CD4-positive, alpha-beta memory T cell (primary cell): ENCODE measurements at regions not wholly inside any gene's neighbourhood (a gene's known extent, or its start where the extent isn't known, plus 50 kb on each side); places are given as distances from the start of the nearest gene placed in this dataset.

Source experiments
- CTCF ChIA-PET: fragments of 350-600 bp; sonication (Branson Sonifier 250); formaldehyde crosslinking; loops from one replicate; lab custom pipeline; 2021; ENCODE audit warnings: inconsistent platforms; ENCODE audit not compliant: partially characterized antibody; lab: Charles Lee
- POLR2A ChIA-PET: fragments of 350-600 bp; sonication (Branson Sonifier 250); formaldehyde crosslinking; loops from one replicate; lab custom pipeline; 2021; ENCODE audit not compliant: partially characterized antibody; lab: Charles Lee
- DNase-seq, 5 donors: peaks; one replicate each; pipeline versions ENCODE4 v3.0.0 to v3.0.0-alpha.2; 2020 to 2022; ENCODE audit warnings: mixed read lengths in 1 of 5
- H3K27ac ChIP-seq: one replicate; pipeline ENCODE4 v1.7.0; 2013; ENCODE audit warnings: low read depth, low read length
- H3K27me3 ChIP-seq: 2 replicates; pipeline ENCODE4 v1.7.0; 2013; ENCODE audit warnings: mild to moderate bottlenecking, low read length, moderate library complexity; ENCODE audit not compliant: insufficient read depth
- H3K36me3 ChIP-seq: 2 replicates; pipeline ENCODE4 v1.7.0; 2013; ENCODE audit warnings: mild to moderate bottlenecking, low read length, moderate library complexity; ENCODE audit not compliant: insufficient read depth
- H3K4me1 ChIP-seq: 2 replicates; pipeline ENCODE4 v1.7.0; 2013; ENCODE audit warnings: mild to moderate bottlenecking, low read length, moderate library complexity; ENCODE audit not compliant: insufficient read depth
- H3K4me3 ChIP-seq, 2 donors: one replicate each; pipeline ENCODE4 v1.7.0; 2013; ENCODE audit warnings: low read length in 2 of 2, mild to moderate bottlenecking in 1 of 2
- H3K9me3 ChIP-seq, 2 donors: one replicate each; pipeline ENCODE4 v1.7.0; 2013; ENCODE audit warnings: low read length in 2 of 2, control low read depth in 1 of 2; ENCODE audit not compliant: control insufficient read depth in 1 of 2
- H3K27ac Mint-ChIP-seq, 7 donors: one replicate each; pipeline ENCODE4 v1.8.0; 2020 to 2021; ENCODE audit warnings: mixed read lengths in 7 of 7, mild to moderate bottlenecking in 6 of 7, inconsistent platforms in 3 of 7, moderate library complexity in 3 of 7
- H3K27me3 Mint-ChIP-seq, 2 donors: one replicate each; pipeline ENCODE4 v1.8.0; 2020 to 2021; ENCODE audit warnings: mixed read lengths in 2 of 2
- H3K36me3 Mint-ChIP-seq, 2 donors: one replicate each; pipeline ENCODE4 v1.8.0; 2020 to 2021; ENCODE audit warnings: mixed read lengths in 2 of 2, inconsistent platforms in 1 of 2, mild to moderate bottlenecking in 1 of 2
- H3K4me1 Mint-ChIP-seq, 4 donors: one replicate each; pipeline ENCODE4 v1.8.0; 2020 to 2021; ENCODE audit warnings: mixed read lengths in 4 of 4, mild to moderate bottlenecking in 1 of 4
- H3K4me3 Mint-ChIP-seq, 8 donors: one replicate each; pipeline ENCODE4 v1.8.0; 2020 to 2021; ENCODE audit warnings: mixed read lengths in 8 of 8, mild to moderate bottlenecking in 7 of 8, moderate library complexity in 6 of 8, inconsistent platforms in 3 of 8
- H3K9me3 Mint-ChIP-seq, 8 donors: one replicate each; pipeline ENCODE4 v1.8.0; 2020 to 2021; ENCODE audit warnings: mixed read lengths in 8 of 8, mild to moderate bottlenecking in 5 of 8, inconsistent platforms in 3 of 8, moderate library complexity in 1 of 8
- intact Hi-C: fragments of 100-400 bp; cut with micrococcal nuclease; formaldehyde crosslinking; loops from one replicate; pipeline ENCODE4 v1.15.1; 2023

GRCh38 chr4:11685481-11685880 lies 256.8 kb upstream of the HS3ST1 start:
- no peaks in the 10 kb centered on the region for H3K27me3 ChIP-seq
- POLR2A ChIA-PET: no interaction called here
- no peak overlapping the region for H3K27ac Mint-ChIP-seq

GRCh38 chr4:11675051-11675800 lies 246.5 kb upstream of the HS3ST1 start:
- H3K27me3 Mint-ChIP-seq: peaks cover 0 to 3% of the 10 kb centered on the region in 2 donors
- ChIA-PET POLR2A (no interaction called here), CTCF (no interaction called here)
- H3K4me1 Mint-ChIP-seq: no peaks in the 10 kb centered on the region
- Histone ChIP-seq H3K4me3 (no peak overlapping the region), H3K9me3 (no peaks in the 10 kb centered on the region), H3K4me1 (no peaks in the 10 kb centered on the region), H3K27ac (no peak overlapping the region), H3K36me3 (no peaks in the 10 kb centered on the region), H3K27me3 (no peaks in the 10 kb centered on the region)
- intact Hi-C loops: no loop called here
- no peak for DNase-seq
- H3K36me3 Mint-ChIP-seq: no peaks in the 10 kb centered on the region
- H3K4me3 Mint-ChIP-seq: no peak overlapping the region
- no peaks in the 10 kb centered on the region for H3K9me3 Mint-ChIP-seq
- H3K27ac Mint-ChIP-seq: no peak overlapping the region

More at GRCh38 chr4:11685481-11685880, 256.8 kb upstream of the HS3ST1 start:
- H3K9me3 ChIP-seq: no peaks in the 10 kb centered on the region
- DNase-seq: no peak
- no peaks in the 10 kb centered on the region for H3K36me3 ChIP-seq
- Mint-ChIP-seq H3K27me3 (peaks cover 2 to 4% of the 10 kb centered on the region in 2 donors), H3K4me3 (no peak overlapping the region), H3K4me1 (no peaks in the 10 kb centered on the region), H3K9me3 (no peaks in the 10 kb centered on the region), H3K36me3 (no peaks in the 10 kb centered on the region)
- intact Hi-C loops: no loop called here
- CTCF ChIA-PET: no interaction called here
- no peaks in the 10 kb centered on the region for H3K4me1 ChIP-seq
- H3K27ac ChIP-seq: no peak overlapping the region
- H3K4me3 ChIP-seq: no peak overlapping the region

GRCh38 chr4:11670304-11670703 lies 241.6 kb upstream of the HS3ST1 start:
- H3K9me3 Mint-ChIP-seq: no peaks in the 10 kb centered on the region
- no peak for DNase-seq
- H3K9me3 ChIP-seq: no peaks in the 10 kb centered on the region
- intact Hi-C loops: no loop called here
- H3K4me1 ChIP-seq: no peaks in the 10 kb centered on the region
- no peaks in the 10 kb centered on the region for H3K4me1 Mint-ChIP-seq
- ChIA-PET POLR2A (no interaction called here), CTCF (interaction anchor here (0.6 kb wide), 1 partner anchor 8 kb away, joined by 3 read pairs; no protein-coding TSS in a partner anchor)
- no peak overlapping the region for H3K27ac ChIP-seq
- H3K27me3 ChIP-seq: no peaks in the 10 kb centered on the region
- no peaks in the 10 kb centered on the region for H3K27me3 Mint-ChIP-seq
- no peak overlapping the region for H3K4me3 Mint-ChIP-seq
- H3K4me3 ChIP-seq: no peak overlapping the region
- H3K36me3 Mint-ChIP-seq: no peaks in the 10 kb centered on the region
- H3K36me3 ChIP-seq: no peaks in the 10 kb centered on the region
- no peak overlapping the region for H3K27ac Mint-ChIP-seq

- H3K36me3 Mint-ChIP-seq: no peaks in the 10 kb centered on the region
- CTCF ChIA-PET: no interaction called here
- no peak overlapping the region for H3K27ac ChIP-seq
- no peaks in the 10 kb centered on the region for H3K27me3 ChIP-seq
- H3K4me3 Mint-ChIP-seq: no peak overlapping the region
- POLR2A ChIA-PET: no interaction called here
- no peaks in the 10 kb centered on the region for H3K9me3 Mint-ChIP-seq
- no peaks in the 10 kb centered on the region for H3K9me3 ChIP-seq
- no peak overlapping the region for H3K4me3 ChIP-seq
- no peak for DNase-seq
- no peaks in the 10 kb centered on the region for H3K4me1 Mint-ChIP-seq
- H3K4me1 ChIP-seq: no peaks in the 10 kb centered on the region
- H3K27me3 Mint-ChIP-seq: no peaks in the 10 kb centered on the region
- H3K27ac Mint-ChIP-seq: no peak overlapping the region
- intact Hi-C loops: no loop called here
- H3K36me3 ChIP-seq: no peaks in the 10 kb centered on the region
Measured at GRCh38 chr4:11669156-11669555, 240.5 kb upstream of the HS3ST1 start.

GRCh38 chr4:11663114-11663513 lies 234.4 kb upstream of the HS3ST1 start:
- Mint-ChIP-seq H3K4me3 (no peak overlapping the region), H3K4me1 (no peaks in the 10 kb centered on the region), H3K27me3 (no peaks in the 10 kb centered on the region), H3K9me3 (peaks cover 0 to 1% (median 0%) of the 10 kb centered on the region in 8 donors), H3K36me3 (no peaks in the 10 kb centered on the region), H3K27ac (no peak overlapping the region)
- H3K27ac ChIP-seq: no peak overlapping the region
- DNase-seq: no peak
- no peaks in the 10 kb centered on the region for H3K9me3 ChIP-seq
- H3K4me1 ChIP-seq: no peaks in the 10 kb centered on the region
- intact Hi-C loops: no loop called here
- H3K27me3 ChIP-seq: no peaks in the 10 kb centered on the region
- POLR2A ChIA-PET: no interaction called here
- CTCF ChIA-PET: no interaction called here
- H3K4me3 ChIP-seq: no peak overlapping the region
- H3K36me3 ChIP-seq: no peaks in the 10 kb centered on the region

- H3K27me3 ChIP-seq: no peaks in the 10 kb centered on the region
- no peaks in the 10 kb centered on the region for H3K36me3 Mint-ChIP-seq
- H3K27ac ChIP-seq: no peak overlapping the region
- H3K4me1 ChIP-seq: no peaks in the 10 kb centered on the region
- intact Hi-C loops: no loop called here
- no peak overlapping the region for H3K4me3 Mint-ChIP-seq
- no peaks in the 10 kb centered on the region for H3K4me1 Mint-ChIP-seq
- ChIA-PET POLR2A (no interaction called here), CTCF (no interaction called here)
- no peaks in the 10 kb centered on the region for H3K9me3 ChIP-seq
- H3K9me3 Mint-ChIP-seq: peaks cover 0 to 3% (median 0%) of the 10 kb centered on the region in 8 donors
- H3K4me3 ChIP-seq: no peak overlapping the region
- H3K27ac Mint-ChIP-seq: no peak overlapping the region
- DNase-seq: no peak
- no peaks in the 10 kb centered on the region for H3K36me3 ChIP-seq
- H3K27me3 Mint-ChIP-seq: peaks cover 7 to 11% of the 10 kb centered on the region in 2 donors
Measured at GRCh38 chr4:11650801-11651596, 222.3 kb upstream of the HS3ST1 start.

- POLR2A ChIA-PET: no interaction called here
- peaks cover 10 to 16% of the 10 kb centered on the region in 2 donors for H3K27me3 Mint-ChIP-seq
- no peaks in the 10 kb centered on the region for H3K36me3 Mint-ChIP-seq
- Histone ChIP-seq H3K27me3 (no peaks in the 10 kb centered on the region), H3K36me3 (no peaks in the 10 kb centered on the region), H3K4me1 (no peaks in the 10 kb centered on the region), H3K27ac (no peak overlapping the region), H3K4me3 (no peak overlapping the region), H3K9me3 (no peaks in the 10 kb centered on the region)
- DNase-seq: no peak
- H3K4me3 Mint-ChIP-seq: no peak overlapping the region
- CTCF ChIA-PET: no interaction called here
- no peaks in the 10 kb centered on the region for H3K4me1 Mint-ChIP-seq
- intact Hi-C loops: no loop called here
- H3K27ac Mint-ChIP-seq: no peak overlapping the region
- peaks cover 0 to 4% (median under 1%) of the 10 kb centered on the region in 8 donors for H3K9me3 Mint-ChIP-seq
Measured at GRCh38 chr4:11647433-11647832, 218.7 kb upstream of the HS3ST1 start.
